ENCODE measurements at regions not wholly inside any gene's neighbourhood (a gene's known extent, or its start where the extent isn't known, plus 50 kb on each side); places are given as distances from the start of the nearest gene placed in this dataset.

DNA sequence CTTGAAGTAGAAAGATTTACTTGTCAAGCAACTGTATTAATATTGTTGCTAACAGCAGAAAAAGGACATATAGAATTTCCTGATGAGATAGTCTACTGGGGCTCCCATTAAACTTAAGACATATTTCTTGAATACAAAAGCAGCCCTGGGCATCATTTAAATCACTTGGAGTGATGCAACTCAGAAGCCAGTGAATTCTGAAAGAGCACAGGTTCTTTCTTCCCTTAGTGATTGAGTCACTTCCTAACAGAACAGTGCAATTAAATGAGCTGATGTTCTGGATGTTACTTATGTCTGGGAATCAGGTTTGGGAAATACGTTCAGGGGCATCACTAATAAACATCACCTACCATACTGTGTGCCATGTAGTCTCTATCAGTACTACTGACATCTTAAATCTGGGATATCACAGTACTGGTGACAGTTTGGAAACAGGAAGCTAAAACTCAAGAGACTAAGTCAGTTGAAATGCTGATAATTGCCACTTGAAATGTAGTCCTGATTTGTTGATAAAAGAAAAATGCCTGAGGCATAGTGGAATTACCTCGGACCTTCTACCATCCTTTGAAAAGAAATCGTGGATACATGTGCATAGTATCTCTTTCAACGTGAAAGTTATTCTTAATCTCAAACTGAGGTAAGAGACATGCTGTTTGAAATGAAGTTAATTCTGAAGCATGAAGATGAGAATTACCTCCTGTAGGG lies 249.2 kb upstream of the GPRIN3 start:
- no peak for TF ChIP-seq TAF1 (IDR thresholded peaks at IDR 0.05; ENCODE audit: borderline replicate concordance, low read depth, low read length)
- no peak for TF ChIP-seq POLR2A (IDR thresholded peaks at IDR 0.05; ENCODE audit: low read depth, low read length)
- TF ChIP-seq POLR2AphosphoS5 (IDR thresholded peaks at IDR 0.05; ENCODE audit: low read depth, low read length) = no peak

All from GM12892 (cell line).